ENCODE measurements at regions not wholly inside any gene's neighbourhood (a gene's known extent, or its start where the extent isn't known, plus 50 kb on each side); places are given as distances from the start of the nearest gene placed in this dataset.

DNA sequence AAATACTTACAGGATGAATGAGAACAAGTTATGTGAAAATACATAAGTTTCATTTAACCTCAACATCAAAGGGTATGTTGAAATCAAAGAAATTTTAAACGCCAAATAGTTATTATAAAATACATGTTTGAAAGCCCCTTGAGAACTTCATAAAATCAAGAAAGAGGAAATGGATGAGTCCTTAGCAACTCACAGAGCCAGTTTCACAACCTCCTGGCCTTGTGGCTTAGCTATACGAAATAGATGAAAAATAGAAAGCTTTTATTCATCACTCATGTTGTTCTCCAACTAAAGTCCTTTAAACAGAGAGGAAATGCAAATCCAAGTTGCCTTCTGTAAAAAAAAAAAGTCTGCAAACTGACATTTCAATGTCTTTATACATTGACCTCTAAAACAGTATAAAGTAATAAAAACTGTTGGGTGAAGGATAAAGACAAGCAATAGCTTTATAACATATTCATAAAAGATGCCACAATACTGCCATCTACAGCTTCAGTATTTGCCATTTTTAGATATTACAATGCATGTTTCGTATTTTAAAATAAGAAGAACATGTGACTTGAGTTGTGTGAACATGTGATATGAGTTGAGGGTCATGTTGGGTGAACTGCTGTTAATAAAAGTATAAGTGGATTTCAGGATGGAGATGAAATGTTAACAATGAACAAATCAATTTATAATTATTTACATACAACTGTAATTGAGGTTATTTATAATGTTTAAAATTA is 847.8 kb downstream of the MRPL39 start:
- TF ChIP-seq CTCF (IDR thresholded peaks at IDR 0.05; ENCODE audit: low read depth, low read length, missing input control) (no peak), MAX (IDR thresholded peaks at IDR 0.05) (no peak), TAF1 (conservative IDR thresholded peaks at IDR 0.05) (no peak), GABPA (IDR thresholded peaks at IDR 0.05 in 1 of 2, conservative IDR thresholded peaks at IDR 0.05 in 1 of 2) (no peak), JUND (IDR thresholded peaks at IDR 0.05) (no peak), YY1 (IDR thresholded peaks at IDR 0.05) (no peak), RAD21 (IDR thresholded peaks at IDR 0.05) (no peak)
- TF ChIP-seq, protein P1, sequence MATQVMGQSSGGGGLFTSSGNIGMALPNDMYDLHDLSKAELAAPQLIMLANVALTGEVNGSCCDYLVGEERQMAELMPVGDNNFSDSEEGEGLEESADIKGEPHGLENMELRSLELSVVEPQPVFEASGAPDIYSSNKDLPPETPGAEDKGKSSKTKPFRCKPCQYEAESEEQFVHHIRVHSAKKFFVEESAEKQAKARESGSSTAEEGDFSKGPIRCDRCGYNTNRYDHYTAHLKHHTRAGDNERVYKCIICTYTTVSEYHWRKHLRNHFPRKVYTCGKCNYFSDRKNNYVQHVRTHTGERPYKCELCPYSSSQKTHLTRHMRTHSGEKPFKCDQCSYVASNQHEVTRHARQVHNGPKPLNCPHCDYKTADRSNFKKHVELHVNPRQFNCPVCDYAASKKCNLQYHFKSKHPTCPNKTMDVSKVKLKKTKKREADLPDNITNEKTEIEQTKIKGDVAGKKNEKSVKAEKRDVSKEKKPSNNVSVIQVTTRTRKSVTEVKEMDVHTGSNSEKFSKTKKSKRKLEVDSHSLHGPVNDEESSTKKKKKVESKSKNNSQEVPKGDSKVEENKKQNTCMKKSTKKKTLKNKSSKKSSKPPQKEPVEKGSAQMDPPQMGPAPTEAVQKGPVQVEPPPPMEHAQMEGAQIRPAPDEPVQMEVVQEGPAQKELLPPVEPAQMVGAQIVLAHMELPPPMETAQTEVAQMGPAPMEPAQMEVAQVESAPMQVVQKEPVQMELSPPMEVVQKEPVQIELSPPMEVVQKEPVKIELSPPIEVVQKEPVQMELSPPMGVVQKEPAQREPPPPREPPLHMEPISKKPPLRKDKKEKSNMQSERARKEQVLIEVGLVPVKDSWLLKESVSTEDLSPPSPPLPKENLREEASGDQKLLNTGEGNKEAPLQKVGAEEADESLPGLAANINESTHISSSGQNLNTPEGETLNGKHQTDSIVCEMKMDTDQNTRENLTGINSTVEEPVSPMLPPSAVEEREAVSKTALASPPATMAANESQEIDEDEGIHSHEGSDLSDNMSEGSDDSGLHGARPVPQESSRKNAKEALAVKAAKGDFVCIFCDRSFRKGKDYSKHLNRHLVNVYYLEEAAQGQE (IDR thresholded peaks at IDR 0.05), result no peak
